Hepatocyte (in vitro differentiated cells): ENCODE measurements at regions not wholly inside any gene's neighbourhood (a gene's known extent, or its start where the extent isn't known, plus 50 kb on each side); places are given as distances from the start of the nearest gene placed in this dataset.
A peak's percentile ranks its signal among the peaks of the same experiment; 100 is the strongest.

Source experiments
- DNase-seq: peaks from one replicate; pipeline ENCODE4 v3.0.0-alpha.2; 2016; ENCODE audit warnings: low spot score
- H2AFZ ChIP-seq: fragments of 200-600 bp; sonication (generic); 2 replicates; pipeline ENCODE4 v1.6.0; 2016; ENCODE audit warnings: antibody characterized with exemption, mild to moderate bottlenecking
- H3K27ac ChIP-seq: fragments of 200-600 bp; sonication (generic); 2 replicates; pipeline ENCODE4 v1.5.1; 2016; ENCODE audit warnings: mild to moderate bottlenecking
- H3K27me3 ChIP-seq: fragments of 200-600 bp; sonication (generic); 2 replicates; pipeline ENCODE4 v1.6.1; 2016
- H3K36me3 ChIP-seq: fragments of 200-600 bp; sonication (generic); replicated peaks from 2 replicates; pipeline ENCODE4 v1.5.1; 2016; ENCODE audit warnings: low read depth; ENCODE audit not compliant: insufficient read depth
- H3K4me1 ChIP-seq: fragments of 200-600 bp; sonication (generic); 2 replicates; pipeline ENCODE4 v1.5.1; 2016; ENCODE audit warnings: mild to moderate bottlenecking, moderate library complexity; ENCODE audit not compliant: insufficient read depth
- H3K4me2 ChIP-seq: fragments of 200-600 bp; sonication (generic); 2 replicates; pipeline ENCODE4 v1.6.0; 2016
- H3K4me3 ChIP-seq: fragments of 200-600 bp; sonication (generic); 2 replicates; pipeline ENCODE4 v1.5.1; 2016; ENCODE audit warnings: mild to moderate bottlenecking
- H3K79me2 ChIP-seq: fragments of 200-600 bp; sonication (generic); 2 replicates; pipeline ENCODE4 v1.6.0; 2017; ENCODE audit warnings: mild to moderate bottlenecking
- H3K9me2 ChIP-seq: fragments of 200-600 bp; sonication (generic); replicated peaks from 2 replicates; pipeline ENCODE4 v1.6.0; 2017; ENCODE audit warnings: mild to moderate bottlenecking; ENCODE audit not compliant: insufficient read depth
- H3K9me3 ChIP-seq: fragments of 200-600 bp; sonication (generic); 2 replicates; pipeline ENCODE4 v1.5.1; 2016; ENCODE audit warnings: low read depth, mild to moderate bottlenecking
- H4K20me1 ChIP-seq: fragments of 200-600 bp; sonication (generic); 2 replicates; pipeline ENCODE4 v1.6.0; 2016; ENCODE audit warnings: mild to moderate bottlenecking; ENCODE audit not compliant: insufficient read depth, poor library complexity, severe bottlenecking
- EZH2 ChIP-seq: fragments of 200-600 bp; sonication (generic); IDR thresholded peaks from 2 replicates; pipeline ENCODE4 v1.6.1; 2016; ENCODE audit warnings: antibody characterized with exemption, mild to moderate bottlenecking, borderline replicate concordance
- EZH2phosphoT487 ChIP-seq: fragments of 200-600 bp; sonication (generic); IDR thresholded peaks from one replicate; pipeline ENCODE4 v1.6.1; 2018; ENCODE audit warnings: antibody characterized with exemption, mild to moderate bottlenecking, low read depth, moderate library complexity; ENCODE audit not compliant: unreplicated experiment, severe bottlenecking
- WGBS: methylation state at CpG from one replicate; pipeline ENCODE4 v1.1.6; 2016; ENCODE audit warnings: low lambda C conversion rate; ENCODE audit errors: missing lambda C conversion rate; 5-methylcytosine and 5-hydroxymethylcytosine counted together
- TF ChIP-seq, protein P1 (sequence below): fragments of 200-600 bp; sonication (generic); IDR thresholded peaks from 2 replicates; pipeline ENCODE4 v1.5.1; 2016; ENCODE audit warnings: antibody characterized with exemption, mild to moderate bottlenecking; ENCODE audit not compliant: poor library complexity

DNA sequence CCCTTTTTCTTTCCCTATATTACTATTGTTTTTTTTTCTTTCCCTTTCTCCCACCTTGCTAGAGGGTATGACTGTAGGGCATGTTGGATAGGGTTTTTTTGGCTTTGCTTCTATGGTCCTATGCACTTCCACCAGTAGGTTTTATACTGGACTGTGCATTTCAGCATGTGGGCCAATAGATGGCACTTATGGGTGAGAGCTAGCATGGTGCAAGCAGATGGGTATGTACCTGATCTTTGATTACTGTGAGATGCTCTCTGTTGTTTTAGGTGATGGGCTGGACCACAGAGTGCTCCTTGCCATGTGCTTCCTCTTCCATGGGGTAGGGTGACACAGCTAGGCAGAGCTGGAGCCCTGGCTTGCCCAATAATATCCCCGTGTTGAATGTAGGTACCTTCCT is 128.5 kb upstream of the CHD6 start:
- TF ChIP-seq, protein P1, sequence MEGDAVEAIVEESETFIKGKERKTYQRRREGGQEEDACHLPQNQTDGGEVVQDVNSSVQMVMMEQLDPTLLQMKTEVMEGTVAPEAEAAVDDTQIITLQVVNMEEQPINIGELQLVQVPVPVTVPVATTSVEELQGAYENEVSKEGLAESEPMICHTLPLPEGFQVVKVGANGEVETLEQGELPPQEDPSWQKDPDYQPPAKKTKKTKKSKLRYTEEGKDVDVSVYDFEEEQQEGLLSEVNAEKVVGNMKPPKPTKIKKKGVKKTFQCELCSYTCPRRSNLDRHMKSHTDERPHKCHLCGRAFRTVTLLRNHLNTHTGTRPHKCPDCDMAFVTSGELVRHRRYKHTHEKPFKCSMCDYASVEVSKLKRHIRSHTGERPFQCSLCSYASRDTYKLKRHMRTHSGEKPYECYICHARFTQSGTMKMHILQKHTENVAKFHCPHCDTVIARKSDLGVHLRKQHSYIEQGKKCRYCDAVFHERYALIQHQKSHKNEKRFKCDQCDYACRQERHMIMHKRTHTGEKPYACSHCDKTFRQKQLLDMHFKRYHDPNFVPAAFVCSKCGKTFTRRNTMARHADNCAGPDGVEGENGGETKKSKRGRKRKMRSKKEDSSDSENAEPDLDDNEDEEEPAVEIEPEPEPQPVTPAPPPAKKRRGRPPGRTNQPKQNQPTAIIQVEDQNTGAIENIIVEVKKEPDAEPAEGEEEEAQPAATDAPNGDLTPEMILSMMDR: peak; percentile 2
- TF ChIP-seq EZH2phosphoT487 (no peak), EZH2 (no peak)

GRCh38 chr20:41738604-41739206 is 120.5 kb upstream of the CHD6 start:
- TF ChIP-seq, protein P1: peak; percentile 94
- TF ChIP-seq EZH2: no peak

More for the DNA sequence above, 128.5 kb upstream of the CHD6 start:
- no peaks in the 10 kb centered on the region for H3K79me2 ChIP-seq
- H2AFZ ChIP-seq: no peak overlapping the region
- no peaks in the 10 kb centered on the region for H3K9me2 ChIP-seq
- H3K9me3 ChIP-seq: no peaks in the 10 kb centered on the region
- H3K4me1 ChIP-seq: no peaks in the 10 kb centered on the region
- no peak for DNase-seq
- H3K4me2 ChIP-seq: no peak overlapping the region
- H3K36me3 ChIP-seq: no peaks in the 10 kb centered on the region
- 93% methylated on average over 1 of the region's 1 CpG for WGBS
- no peaks in the 10 kb centered on the region for H4K20me1 ChIP-seq
- no peak overlapping the region for H3K4me3 ChIP-seq
- no peak overlapping the region for H3K27ac ChIP-seq
- no peaks in the 10 kb centered on the region for H3K27me3 ChIP-seq

DNA sequence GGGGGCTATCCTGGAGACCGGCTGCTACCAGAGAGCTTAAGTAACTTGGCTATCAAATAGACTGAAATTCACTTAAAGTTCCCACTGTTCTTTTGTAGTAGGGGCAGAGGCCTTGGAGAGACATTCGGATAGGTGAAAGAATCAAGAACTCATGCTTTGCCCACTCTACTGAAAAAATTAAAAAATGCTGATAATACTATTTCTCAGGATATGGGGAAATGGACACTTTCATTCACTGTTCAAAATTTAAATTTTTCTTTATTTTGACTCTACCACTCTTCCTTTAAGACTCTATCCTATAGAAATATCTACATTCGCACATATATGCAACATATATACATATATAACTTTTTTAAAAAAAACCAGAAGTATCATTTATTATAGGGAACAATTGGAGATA is 117.8 kb upstream of the CHD6 start:
- Histone ChIP-seq H3K36me3 (no peaks in the 10 kb centered on the region), H3K9me3 (no peaks in the 10 kb centered on the region), H3K4me1 (no peaks in the 10 kb centered on the region), H3K4me3 (no peak overlapping the region), H3K27me3 (no peaks in the 10 kb centered on the region), H3K79me2 (no peaks in the 10 kb centered on the region), H4K20me1 (no peaks in the 10 kb centered on the region), H3K9me2 (no peaks in the 10 kb centered on the region), H3K4me2 (no peak overlapping the region), H2AFZ (no peak overlapping the region), H3K27ac (no peak overlapping the region)
- DNase-seq: no peak
- TF ChIP-seq EZH2phosphoT487 (no peak), EZH2 (no peak)
- TF ChIP-seq, protein P1: no peak
- 96% methylated on average over 3 of the region's 3 CpGs for WGBS

More at GRCh38 chr20:41738604-41739206, 120.5 kb upstream of the CHD6 start:
- Histone ChIP-seq H3K4me2 (no peak overlapping the region), H3K9me2 (no peaks in the 10 kb centered on the region), H3K9me3 (no peaks in the 10 kb centered on the region), H3K27me3 (no peaks in the 10 kb centered on the region), H3K36me3 (no peaks in the 10 kb centered on the region), H3K4me3 (no peak overlapping the region), H2AFZ (peak overlapping the region; percentile 28), H3K79me2 (no peaks in the 10 kb centered on the region), H3K4me1 (no peaks in the 10 kb centered on the region), H3K27ac (no peak overlapping the region), H4K20me1 (no peaks in the 10 kb centered on the region)
- DNase-seq: peak; percentile 72
- WGBS: 9% methylated on average over 6 of the region's 6 CpGs

DNA sequence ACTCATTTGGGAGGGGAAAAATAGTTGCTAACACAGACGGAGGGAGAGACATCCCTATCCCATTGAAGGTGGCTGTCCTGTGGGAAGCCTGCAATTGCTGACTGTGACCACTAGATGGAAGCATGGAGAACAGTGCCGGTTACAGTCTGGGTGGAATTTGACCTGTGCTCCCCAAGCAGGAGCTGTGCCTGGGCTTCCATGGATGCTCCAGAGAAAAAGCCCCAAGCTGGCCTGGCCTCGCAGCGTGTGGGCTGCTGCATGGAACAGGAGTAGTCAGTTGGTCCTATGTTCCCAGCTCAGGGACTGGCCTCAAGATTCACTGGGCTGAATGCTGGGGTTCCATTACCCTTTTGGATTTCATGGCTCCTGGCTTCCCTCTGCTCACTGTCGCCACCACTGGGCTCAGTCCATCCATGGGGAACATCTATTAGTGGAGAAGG is 116.3 kb upstream of the CHD6 start:
- no peaks in the 10 kb centered on the region for H3K4me1 ChIP-seq
- H3K9me3 ChIP-seq: no peaks in the 10 kb centered on the region
- H3K4me3 ChIP-seq: no peak overlapping the region
- no peaks in the 10 kb centered on the region for H3K27me3 ChIP-seq
- WGBS: 40% methylated on average over 5 of the region's 5 CpGs
- H3K79me2 ChIP-seq: no peaks in the 10 kb centered on the region
- H2AFZ ChIP-seq: no peak overlapping the region
- H3K36me3 ChIP-seq: no peaks in the 10 kb centered on the region
- no peaks in the 10 kb centered on the region for H3K9me2 ChIP-seq
- no peak overlapping the region for H3K27ac ChIP-seq
- H4K20me1 ChIP-seq: no peaks in the 10 kb centered on the region
- no peak overlapping the region for H3K4me2 ChIP-seq
- peak; percentile 69 for DNase-seq
- TF ChIP-seq, protein P1: peak; percentile 73
- TF ChIP-seq EZH2: no peak
- TF ChIP-seq EZH2phosphoT487: no peak
